ENCODE measurements at regions not wholly inside any gene's neighbourhood (a gene's known extent, or its start where the extent isn't known, plus 50 kb on each side); places are given as distances from the start of the nearest gene placed in this dataset.
"Not testable (repeated sequence)": the region's sequence is repeated elsewhere in the genome, so short reads cannot be mapped to it uniquely, and the experiment has no call there.

GRCh38 chr16:5756969-5757368 is 659.4 kb upstream of the EEF2KMT start:
- no peak for DNase-seq (ENCODE audit: low spot score)
- no peaks in the 10 kb centered on the region for H3K27me3 ChIP-seq
- no peaks in the 10 kb centered on the region for H3K9me3 ChIP-seq
- no peaks in the 10 kb centered on the region for H3K36me3 ChIP-seq
- no peak for TF ChIP-seq CTCF (IDR thresholded peaks at IDR 0.05)
- no peaks in the 10 kb centered on the region for H3K4me1 ChIP-seq
- no peak overlapping the region for H3K4me3 ChIP-seq
- no peak overlapping the region for H3K27ac ChIP-seq

- no peak for DNase-seq (ENCODE audit: low spot score)
- H3K36me3 ChIP-seq: no peaks in the 10 kb centered on the region
- H3K4me1 ChIP-seq: no peaks in the 10 kb centered on the region
- no peak overlapping the region for H3K4me3 ChIP-seq
- H3K9me3 ChIP-seq: no peaks in the 10 kb centered on the region
- H3K27me3 ChIP-seq: no peaks in the 10 kb centered on the region
- H3K27ac ChIP-seq: no peak overlapping the region
- no peak for TF ChIP-seq CTCF (IDR thresholded peaks at IDR 0.05)
Measured at GRCh38 chr16:5753381-5753780, 655.8 kb upstream of the EEF2KMT start.

- DNase-seq (ENCODE audit: low spot score): no peak
- no peak overlapping the region for H3K27ac ChIP-seq
- no peaks in the 10 kb centered on the region for H3K27me3 ChIP-seq
- TF ChIP-seq CTCF (IDR thresholded peaks at IDR 0.05): no peak
- no peaks in the 10 kb centered on the region for H3K4me1 ChIP-seq
- H3K36me3 ChIP-seq: no peaks in the 10 kb centered on the region
- no peak overlapping the region for H3K4me3 ChIP-seq
- H3K9me3 ChIP-seq: no peaks in the 10 kb centered on the region
Measured at GRCh38 chr16:5751216-5751615, 653.6 kb upstream of the EEF2KMT start.

GRCh38 chr16:5750439-5750838 is 652.8 kb upstream of the EEF2KMT start:
- not testable (repeated sequence) for DNase-seq (ENCODE audit: low spot score); H3K27ac ChIP-seq; H3K4me1 ChIP-seq; H3K4me3 ChIP-seq; H3K27me3 ChIP-seq; H3K36me3 ChIP-seq; H3K9me3 ChIP-seq

GRCh38 chr16:5738586-5738985 is 641.0 kb upstream of the EEF2KMT start:
- Histone ChIP-seq H3K4me3 (no peak overlapping the region), H3K9me3 (no peaks in the 10 kb centered on the region), H3K36me3 (no peaks in the 10 kb centered on the region), H3K27ac (no peak overlapping the region), H3K4me1 (no peaks in the 10 kb centered on the region), H3K27me3 (no peaks in the 10 kb centered on the region)
- DNase-seq (ENCODE audit: low spot score): no peak
- no peak for TF ChIP-seq CTCF (IDR thresholded peaks at IDR 0.05)

GRCh38 chr16:5736209-5736930 is 638.8 kb upstream of the EEF2KMT start:
- Histone ChIP-seq H3K27ac (no peak overlapping the region), H3K27me3 (no peaks in the 10 kb centered on the region), H3K4me1 (no peaks in the 10 kb centered on the region), H3K9me3 (no peaks in the 10 kb centered on the region), H3K4me3 (no peak overlapping the region), H3K36me3 (no peaks in the 10 kb centered on the region)
- no peak for DNase-seq (ENCODE audit: low spot score)
- TF ChIP-seq CTCF (IDR thresholded peaks at IDR 0.05): no peak

Measured in right atrium auricular region (tissue), 2 donors.